Fibroblast of lung (primary cell): ENCODE measurements at regions not wholly inside any gene's neighbourhood (a gene's known extent, or its start where the extent isn't known, plus 50 kb on each side); places are given as distances from the start of the nearest gene placed in this dataset.
A peak's percentile ranks its signal among the peaks of the same experiment; 100 is the strongest.

ENCODE experiments used
- DNase-seq, 2 donors: peaks; one replicate each; pipeline versions ENCODE4 v3.0.0 to v3.0.0-alpha.2; 2010; ENCODE audit warnings: low read depth in 2 of 2
- H2AFZ ChIP-seq: 2 replicates; pipeline ENCODE4 v1.5.1; 2012; ENCODE audit warnings: low read length, control low read depth, inconsistent platforms
- H3K27ac ChIP-seq: 2 replicates; pipeline ENCODE4 v1.5.1; 2011; ENCODE audit warnings: low read length, control low read depth; ENCODE audit not compliant: insufficient read depth
- H3K27me3 ChIP-seq: 2 replicates; pipeline ENCODE4 v1.5.1; 2011; ENCODE audit warnings: mild to moderate bottlenecking, low read length; ENCODE audit not compliant: control insufficient read depth, insufficient read depth
- H3K36me3 ChIP-seq: 2 replicates; pipeline ENCODE4 v1.5.1; 2011; ENCODE audit warnings: low read length; ENCODE audit not compliant: control insufficient read depth, insufficient read depth
- H3K4me1 ChIP-seq: 2 replicates; pipeline ENCODE4 v1.5.1; 2011; ENCODE audit warnings: low read length; ENCODE audit not compliant: control insufficient read depth, insufficient read depth; ENCODE audit errors: extremely low read depth
- H3K4me2 ChIP-seq: 2 replicates; pipeline ENCODE4 v1.5.1; 2011; ENCODE audit warnings: low read length, control low read depth; ENCODE audit not compliant: insufficient read depth; ENCODE audit errors: extremely low read depth
- H3K4me3 ChIP-seq, 4 experiments: fragments of 200-600 bp in 1 of 4; sonication (generic) in 1 of 4; replicated peaks in 1 of 4; 2 replicates each; pipeline ENCODE4 v1.5.1; 2011 to 2016; ENCODE audit warnings: low read length in 4 of 4, low read depth in 3 of 4, mild to moderate bottlenecking in 3 of 4, control low read depth in 2 of 4, inconsistent platforms in 1 of 4, mixed read lengths in 1 of 4; ENCODE audit not compliant: insufficient read depth in 1 of 4; ENCODE audit errors: control extremely low read depth in 1 of 4
- H3K79me2 ChIP-seq: 2 replicates; pipeline ENCODE4 v1.5.1; 2012; ENCODE audit warnings: mild to moderate bottlenecking, low read length, inconsistent platforms; ENCODE audit not compliant: control insufficient read depth, insufficient read depth
- H3K9ac ChIP-seq: 2 replicates; pipeline ENCODE4 v1.5.1; 2011; ENCODE audit warnings: mild to moderate bottlenecking, low read length, control low read depth; ENCODE audit not compliant: insufficient read depth
- H3K9me3 ChIP-seq: 2 replicates; pipeline ENCODE4 v1.5.1; 2012; ENCODE audit warnings: low read depth, low read length; ENCODE audit not compliant: control insufficient read depth, insufficient read depth
- H4K20me1 ChIP-seq: 2 replicates; pipeline ENCODE4 v1.5.1; 2011; ENCODE audit warnings: low read length; ENCODE audit not compliant: control insufficient read depth, insufficient read depth; ENCODE audit errors: extremely low read depth
- EZH2 ChIP-seq: IDR thresholded peaks from 2 replicates; pipeline ENCODE4 v1.5.1; 2012; ENCODE audit warnings: low read length, control low read depth, mild to moderate bottlenecking; ENCODE audit errors: missing control alignments
- TF ChIP-seq, protein P1 (sequence below), 2 donors: IDR thresholded peaks in 1 of 2; conservative IDR thresholded peaks in 1 of 2; 1 replicate in 1 of 2; 2 replicates in 1 of 2; pipeline ENCODE4 v1.5.1; 2011 to 2012; ENCODE audit warnings: low read length in 2 of 2, control low read depth in 1 of 2, inconsistent platforms in 1 of 2, low read depth in 1 of 2, mild to moderate bottlenecking in 1 of 2

DNA sequence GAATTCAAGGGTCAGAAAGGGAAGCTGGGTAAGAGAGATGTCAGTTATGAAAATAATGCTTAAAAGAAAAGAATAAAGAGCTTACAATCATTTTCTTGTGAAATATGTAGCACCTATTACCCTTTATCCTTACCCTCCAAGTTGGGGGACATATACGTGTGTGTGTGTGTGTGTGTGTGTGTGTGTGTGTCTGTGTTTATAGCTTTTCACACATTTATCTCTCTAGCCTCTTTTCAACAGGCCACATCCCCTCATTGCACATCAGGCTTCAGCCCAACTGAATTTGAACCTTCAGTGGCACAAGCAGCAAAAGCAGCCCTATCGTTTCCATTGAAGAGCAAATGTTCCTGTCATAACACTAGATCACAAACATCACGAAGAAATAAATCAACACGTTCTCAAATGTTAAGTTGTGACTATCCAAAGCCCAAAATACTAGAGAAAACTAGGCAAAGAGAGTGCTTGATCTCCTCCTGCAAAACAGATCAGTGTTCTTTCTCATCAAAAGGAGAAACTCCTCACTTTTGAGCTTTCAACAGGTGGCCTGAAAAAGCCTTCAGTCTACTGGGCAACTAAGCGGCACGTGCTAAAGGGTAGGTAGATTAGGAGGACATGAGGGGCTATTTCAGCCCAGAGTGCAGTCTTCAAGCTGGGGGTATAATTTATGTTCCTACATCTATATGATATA, 416.4 kb downstream of the EFNA5 start:
- Histone ChIP-seq H3K4me3 (no peak overlapping the region), H3K4me1 (no peaks in the 10 kb centered on the region)

DNA sequence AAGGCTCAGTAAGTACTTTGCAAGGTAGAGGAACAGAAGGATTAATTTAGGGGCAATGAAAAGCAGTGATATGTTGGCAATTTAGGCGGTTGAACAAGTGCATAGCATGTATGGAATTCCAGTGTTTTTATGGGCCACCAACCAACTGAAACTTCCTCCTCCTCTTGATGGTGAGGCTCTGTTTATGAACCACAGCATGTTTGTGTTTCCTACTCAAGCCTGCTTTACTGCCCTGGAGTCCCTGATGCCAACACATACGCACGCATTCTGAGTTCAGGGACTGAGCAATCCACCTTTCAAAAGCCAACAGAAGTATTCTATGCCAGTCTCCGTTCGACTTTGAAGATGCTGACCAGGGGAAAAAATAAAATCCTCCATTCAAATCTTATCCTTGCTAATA, 417.5 kb downstream of the EFNA5 start:
- Histone ChIP-seq H4K20me1 (no peaks in the 10 kb centered on the region), H3K4me3 (no peak overlapping the region), H3K36me3 (no peaks in the 10 kb centered on the region), H2AFZ (no peak overlapping the region), H3K9ac (no peak overlapping the region), H3K27ac (no peak overlapping the region), H3K79me2 (no peaks in the 10 kb centered on the region), H3K27me3 (no peaks in the 10 kb centered on the region), H3K4me2 (no peak overlapping the region), H3K4me1 (no peaks in the 10 kb centered on the region), H3K9me3 (no peaks in the 10 kb centered on the region)
- DNase-seq = no peak
- TF ChIP-seq, protein P1, sequence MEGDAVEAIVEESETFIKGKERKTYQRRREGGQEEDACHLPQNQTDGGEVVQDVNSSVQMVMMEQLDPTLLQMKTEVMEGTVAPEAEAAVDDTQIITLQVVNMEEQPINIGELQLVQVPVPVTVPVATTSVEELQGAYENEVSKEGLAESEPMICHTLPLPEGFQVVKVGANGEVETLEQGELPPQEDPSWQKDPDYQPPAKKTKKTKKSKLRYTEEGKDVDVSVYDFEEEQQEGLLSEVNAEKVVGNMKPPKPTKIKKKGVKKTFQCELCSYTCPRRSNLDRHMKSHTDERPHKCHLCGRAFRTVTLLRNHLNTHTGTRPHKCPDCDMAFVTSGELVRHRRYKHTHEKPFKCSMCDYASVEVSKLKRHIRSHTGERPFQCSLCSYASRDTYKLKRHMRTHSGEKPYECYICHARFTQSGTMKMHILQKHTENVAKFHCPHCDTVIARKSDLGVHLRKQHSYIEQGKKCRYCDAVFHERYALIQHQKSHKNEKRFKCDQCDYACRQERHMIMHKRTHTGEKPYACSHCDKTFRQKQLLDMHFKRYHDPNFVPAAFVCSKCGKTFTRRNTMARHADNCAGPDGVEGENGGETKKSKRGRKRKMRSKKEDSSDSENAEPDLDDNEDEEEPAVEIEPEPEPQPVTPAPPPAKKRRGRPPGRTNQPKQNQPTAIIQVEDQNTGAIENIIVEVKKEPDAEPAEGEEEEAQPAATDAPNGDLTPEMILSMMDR (conservative IDR thresholded peaks at IDR 0.05 in 1 of 2, IDR thresholded peaks at IDR 0.05 in 1 of 2; ENCODE audit: low read depth in 1 of 2, low read length in 2 of 2) = no peak
- no peak for TF ChIP-seq EZH2

More for the DNA sequence above, 416.4 kb downstream of the EFNA5 start:
- TF ChIP-seq, protein P1 (conservative IDR thresholded peaks at IDR 0.05 in 1 of 2, IDR thresholded peaks at IDR 0.05 in 1 of 2; ENCODE audit: low read depth in 1 of 2, low read length in 2 of 2) = no peak
- Histone ChIP-seq H4K20me1 (no peaks in the 10 kb centered on the region), H3K9ac (no peak overlapping the region), H3K27ac (no peak overlapping the region), H3K4me2 (no peak overlapping the region), H3K79me2 (no peaks in the 10 kb centered on the region), H2AFZ (no peak overlapping the region), H3K36me3 (no peaks in the 10 kb centered on the region), H3K9me3 (no peaks in the 10 kb centered on the region), H3K27me3 (no peaks in the 10 kb centered on the region)
- DNase-seq = no peak

DNA sequence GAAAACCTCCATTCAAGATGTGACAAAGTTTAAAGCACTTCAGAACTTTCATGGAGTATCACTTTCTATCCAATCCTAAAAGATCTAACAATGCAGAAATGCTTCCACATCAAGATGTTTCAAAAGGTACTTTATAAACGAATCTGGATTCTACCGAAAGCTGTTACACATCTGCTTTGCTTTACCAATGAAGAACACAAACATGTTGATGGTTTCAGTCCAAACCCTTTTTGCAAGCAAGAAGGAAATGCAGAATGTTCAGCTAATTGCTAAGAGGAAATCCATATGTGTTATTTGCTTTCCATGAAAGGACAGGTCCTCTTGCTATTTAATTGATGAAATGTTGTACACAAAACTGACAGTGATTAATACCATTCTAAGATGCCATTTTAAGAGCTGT, 419.6 kb downstream of the EFNA5 start:
- peak in 1 of 2 donors; percentile 7 for DNase-seq
- Histone ChIP-seq H3K4me2 (no peak overlapping the region), H3K4me3 (no peak overlapping the region), H3K9ac (no peak overlapping the region), H3K9me3 (no peaks in the 10 kb centered on the region), H3K27ac (no peak overlapping the region), H3K4me1 (no peaks in the 10 kb centered on the region), H3K36me3 (no peaks in the 10 kb centered on the region), H4K20me1 (no peaks in the 10 kb centered on the region), H2AFZ (no peak overlapping the region), H3K27me3 (no peaks in the 10 kb centered on the region), H3K79me2 (no peaks in the 10 kb centered on the region)
- TF ChIP-seq, protein P1 (conservative IDR thresholded peaks at IDR 0.05 in 1 of 2, IDR thresholded peaks at IDR 0.05 in 1 of 2; ENCODE audit: low read depth in 1 of 2, low read length in 2 of 2) = no peak
- no peak for TF ChIP-seq EZH2
